D341Med (cell line): ENCODE measurements at regions not wholly inside any gene's neighbourhood (a gene's known extent, or its start where the extent isn't known, plus 50 kb on each side); places are given as distances from the start of the nearest gene placed in this dataset.

ENCODE experiments used
- DNase-seq: peaks from one replicate; pipeline ENCODE4 v3.0.0; 2012; ENCODE audit warnings: low spot score

GRCh38 chr5:152869971-152870370, 464.9 kb upstream of the NMUR2 start:
- no peak for DNase-seq

- no peak for DNase-seq
Measured at GRCh38 chr5:152882621-152883020, 477.5 kb upstream of the NMUR2 start.

- no peak for DNase-seq
Measured at GRCh38 chr5:152883066-152883775, 478.1 kb upstream of the NMUR2 start.

- DNase-seq: no peak
Measured at GRCh38 chr5:152884006-152884405, 478.9 kb upstream of the NMUR2 start.

- peak; percentile 33 for DNase-seq
Measured at GRCh38 chr5:152900332-152900731, 495.3 kb upstream of the NMUR2 start.

GRCh38 chr5:152901754-152902153, 496.7 kb upstream of the NMUR2 start:
- no peak for DNase-seq

GRCh38 chr5:152905286-152905685, 500.2 kb upstream of the NMUR2 start:
- DNase-seq: no peak

- no peak for DNase-seq
Measured at GRCh38 chr5:152907488-152908245, 502.6 kb upstream of the NMUR2 start.

- DNase-seq: no peak
Measured at GRCh38 chr5:152912924-152913323, 507.8 kb upstream of the NMUR2 start.

- no peak for DNase-seq
Measured at GRCh38 chr5:152932621-152933020, 527.5 kb upstream of the NMUR2 start.

- DNase-seq: no peak
Measured at GRCh38 chr5:152933056-152933455, 528.0 kb upstream of the NMUR2 start.

GRCh38 chr5:152938630-152939029, 533.6 kb upstream of the NMUR2 start:
- no peak for DNase-seq

GRCh38 chr5:152942633-152943336, 537.7 kb upstream of the NMUR2 start:
- no peak for DNase-seq

- no peak for DNase-seq
Measured at GRCh38 chr5:152953788-152954483, 536.5 kb upstream of the GRIA1 start.

GRCh38 chr5:152956943-152957613, 533.4 kb upstream of the GRIA1 start:
- DNase-seq: no peak

GRCh38 chr5:152978141-152978835, 512.2 kb upstream of the GRIA1 start:
- DNase-seq: no peak

GRCh38 chr5:152987131-152987530, 503.3 kb upstream of the GRIA1 start:
- no peak for DNase-seq

- no peak for DNase-seq
Measured at GRCh38 chr5:152990217-152990616, 500.3 kb upstream of the GRIA1 start.

- no peak for DNase-seq
Measured at GRCh38 chr5:152990649-152991048, 499.8 kb upstream of the GRIA1 start.

GRCh38 chr5:152994033-152994680, 496.3 kb upstream of the GRIA1 start:
- no peak for DNase-seq
